Caco-2 (cell line): ENCODE measurements at regions not wholly inside any gene's neighbourhood (a gene's known extent, or its start where the extent isn't known, plus 50 kb on each side); places are given as distances from the start of the nearest gene placed in this dataset.

ENCODE experiments used
- BruUV-seq: library from RNA; stranded (reverse); fragments of 400-500 nt; replicated peaks from 2 replicates; lab custom pipeline; 2021; lab: Mats Ljungman, UMichigan
- CTCF ChIA-PET: fragments of 300-600 bp; sonication (Branson Sonifier 250); formaldehyde crosslinking; loops from one replicate; lab custom pipeline; 2022; ENCODE audit warnings: antibody characterized with exemption; lab: Charles Lee
- POLR2A ChIA-PET: fragments of 300-600 bp; sonication (Branson Sonifier 250); formaldehyde crosslinking; loops from one replicate; lab custom pipeline; 2022; ENCODE audit warnings: antibody characterized with exemption; lab: Charles Lee
- DNase-seq, 2 experiments: peaks; one replicate each; pipeline versions ENCODE4 v3.0.0 to v3.0.0-alpha.2; 2020 to 2022
- H3K27me3 ChIP-seq: replicated peaks from 2 replicates; pipeline ENCODE4 v1.6.0; 2011; ENCODE audit warnings: low read length; ENCODE audit not compliant: control insufficient read depth, insufficient read depth
- H3K36me3 ChIP-seq: 2 replicates; pipeline ENCODE4 v1.5.1; 2011; ENCODE audit warnings: low read length; ENCODE audit not compliant: control insufficient read depth, insufficient read depth
- H3K4me1 ChIP-seq: fragments of 250-450 bp; sonication (Bioruptor Pico); 2 replicates; pipeline ENCODE4 v1.5.1; 2020; ENCODE audit warnings: mild to moderate bottlenecking
- H3K4me3 ChIP-seq: 2 replicates; pipeline ENCODE4 v1.5.1; 2011; ENCODE audit warnings: low read depth, mild to moderate bottlenecking, control low read depth, low read length
- H3K9me3 ChIP-seq: fragments of 250-450 bp; sonication (Bioruptor Pico); 2 replicates; pipeline ENCODE4 v1.5.1; 2020; ENCODE audit warnings: mild to moderate bottlenecking, moderate library complexity
- H3K27ac Mint-ChIP-seq: one replicate; pipeline ENCODE4 v1.8.0; 2022; ENCODE audit warnings: mixed read lengths; ENCODE audit not compliant: unreplicated experiment
- H3K27me3 Mint-ChIP-seq: one replicate; pipeline ENCODE4 v1.8.0; 2022; ENCODE audit warnings: mixed read lengths; ENCODE audit not compliant: insufficient read depth, unreplicated experiment
- H3K36me3 Mint-ChIP-seq: one replicate; pipeline ENCODE4 v1.8.0; 2022; ENCODE audit warnings: mild to moderate bottlenecking, mixed read lengths; ENCODE audit not compliant: insufficient read depth, unreplicated experiment
- H3K4me1 Mint-ChIP-seq: one replicate; pipeline ENCODE4 v1.8.0; 2022; ENCODE audit warnings: low read depth, mixed read lengths; ENCODE audit not compliant: unreplicated experiment
- H3K4me3 Mint-ChIP-seq: one replicate; pipeline ENCODE4 v1.8.0; 2022; ENCODE audit warnings: mild to moderate bottlenecking, moderate library complexity, mixed read lengths; ENCODE audit not compliant: unreplicated experiment
- H3K9me3 Mint-ChIP-seq: one replicate; pipeline ENCODE4 v1.8.0; 2022; ENCODE audit warnings: mixed read lengths; ENCODE audit not compliant: unreplicated experiment
- CTCF ChIP-seq, 2 experiments: fragments of 200-600 bp in 1 of 2; IDR thresholded peaks; 1 replicate in 1 of 2; 2 replicates in 1 of 2; pipeline versions ENCODE4 v1.5.1 to v1.8.0; 2011 to 2022; ENCODE audit warnings: antibody characterized with exemption in 1 of 2, control low read depth in 1 of 2, inconsistent platforms in 1 of 2, low read depth in 1 of 2, low read length in 1 of 2, mild to moderate bottlenecking in 1 of 2, moderate library complexity in 1 of 2; ENCODE audit not compliant: insufficient read depth in 1 of 2, severe bottlenecking in 1 of 2, unreplicated experiment in 1 of 2
- intact Hi-C: fragments of 100-400 bp; cut with micrococcal nuclease; formaldehyde crosslinking; loops from one replicate; pipeline ENCODE4 v1.10.0; 2022; ENCODE audit not compliant: unreplicated experiment

- Histone ChIP-seq H3K27me3 (no peaks in the 10 kb centered on the region), H3K4me3 (no peak overlapping the region), H3K4me1 (no peaks in the 10 kb centered on the region), H3K36me3 (no peaks in the 10 kb centered on the region), H3K9me3 (no peaks in the 10 kb centered on the region)
- no peak overlapping the region for H3K27ac Mint-ChIP-seq
- peak in 1 of 2 experiments; percentile 27 for DNase-seq
- intact Hi-C loops: loop anchor here (1.0 kb wide), 3 partner anchors 393 to 721 kb away; no protein-coding TSS in a partner anchor
- ChIA-PET CTCF (no interaction called here), POLR2A (no interaction called here)
- H3K4me3 Mint-ChIP-seq: no peak overlapping the region
- no peaks in the 10 kb centered on the region for H3K4me1 Mint-ChIP-seq
- H3K27me3 Mint-ChIP-seq: no peaks in the 10 kb centered on the region
- no peaks in the 10 kb centered on the region for H3K36me3 Mint-ChIP-seq
- no TSS peak for BruUV-seq
- TF ChIP-seq CTCF (IDR thresholded peaks at IDR 0.05; ENCODE audit: insufficient read depth in 1 of 2, low read depth in 1 of 2, low read length in 1 of 2, severe bottlenecking in 1 of 2, unreplicated experiment in 1 of 2): peak; percentile 60 to 70
- H3K9me3 Mint-ChIP-seq: no peaks in the 10 kb centered on the region
These were observed 754.5 kb downstream of the C12orf50 start for GRCh38 chr12:87274594-87275245.

DNA sequence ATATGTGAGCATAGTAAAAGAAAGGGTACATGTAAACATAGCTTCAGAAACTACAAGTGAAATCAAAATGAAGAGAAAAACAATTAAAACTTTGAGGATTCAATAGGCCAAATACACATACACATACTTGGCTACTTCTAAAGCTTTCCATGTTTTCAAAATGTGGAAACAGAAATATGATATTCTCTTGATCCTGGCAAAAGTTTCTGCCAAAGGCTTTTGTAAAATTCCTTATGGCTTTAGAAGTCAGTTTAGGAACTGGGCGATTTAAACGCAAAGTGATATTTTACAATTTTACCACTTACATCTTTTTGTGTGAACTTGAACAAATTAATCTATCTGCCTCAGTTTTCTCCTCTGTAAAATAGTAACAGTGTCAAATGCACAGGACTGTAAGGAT, 756.4 kb downstream of the C12orf50 start:
- Mint-ChIP-seq H3K9me3 (no peaks in the 10 kb centered on the region), H3K4me1 (no peaks in the 10 kb centered on the region), H3K36me3 (no peaks in the 10 kb centered on the region), H3K27ac (no peak overlapping the region), H3K4me3 (no peak overlapping the region), H3K27me3 (no peaks in the 10 kb centered on the region)
- Histone ChIP-seq H3K4me3 (no peak overlapping the region), H3K27me3 (no peaks in the 10 kb centered on the region), H3K9me3 (no peaks in the 10 kb centered on the region), H3K4me1 (no peaks in the 10 kb centered on the region), H3K36me3 (no peaks in the 10 kb centered on the region)
- BruUV-seq: no TSS peak
- CTCF ChIA-PET: no interaction called here
- POLR2A ChIA-PET: no interaction called here
- DNase-seq: no peak
- no peak for TF ChIP-seq CTCF (IDR thresholded peaks at IDR 0.05; ENCODE audit: insufficient read depth in 1 of 2, low read depth in 1 of 2, low read length in 1 of 2, severe bottlenecking in 1 of 2, unreplicated experiment in 1 of 2)
- intact Hi-C loops: no loop called here

DNA sequence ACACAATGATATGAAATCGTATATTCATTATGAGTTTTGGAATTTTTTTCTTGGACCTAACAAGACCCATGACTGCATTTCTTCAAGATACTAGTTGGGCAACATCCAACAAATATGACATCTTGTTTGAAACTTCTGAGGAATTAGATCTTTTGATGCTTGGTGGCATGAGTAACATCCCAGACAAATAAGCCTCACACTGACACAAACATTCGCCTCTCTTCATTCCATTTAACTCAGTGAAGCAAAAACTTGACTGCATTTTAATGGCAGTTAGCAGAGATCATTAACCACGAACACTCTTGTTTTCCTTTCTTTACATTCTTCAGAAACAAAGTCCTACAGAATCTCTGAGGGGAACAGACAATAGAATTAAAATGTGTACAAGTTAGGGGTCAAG, 758.3 kb downstream of the C12orf50 start:
- no TSS peak for BruUV-seq
- no peak for DNase-seq
- Mint-ChIP-seq H3K27me3 (no peaks in the 10 kb centered on the region), H3K4me3 (no peak overlapping the region), H3K36me3 (no peaks in the 10 kb centered on the region), H3K4me1 (no peaks in the 10 kb centered on the region), H3K9me3 (no peaks in the 10 kb centered on the region), H3K27ac (no peak overlapping the region)
- H3K4me3 ChIP-seq: no peak overlapping the region
- ChIA-PET CTCF (no interaction called here), POLR2A (no interaction called here)
- no peaks in the 10 kb centered on the region for H3K36me3 ChIP-seq
- H3K4me1 ChIP-seq: no peaks in the 10 kb centered on the region
- H3K27me3 ChIP-seq: no peaks in the 10 kb centered on the region
- TF ChIP-seq CTCF (IDR thresholded peaks at IDR 0.05; ENCODE audit: insufficient read depth in 1 of 2, low read depth in 1 of 2, low read length in 1 of 2, severe bottlenecking in 1 of 2, unreplicated experiment in 1 of 2): no peak
- H3K9me3 ChIP-seq: no peaks in the 10 kb centered on the region
- intact Hi-C loops: no loop called here
